ENCODE measurements at regions not wholly inside any gene's neighbourhood (a gene's known extent, or its start where the extent isn't known, plus 50 kb on each side); places are given as distances from the start of the nearest gene placed in this dataset.

DNA sequence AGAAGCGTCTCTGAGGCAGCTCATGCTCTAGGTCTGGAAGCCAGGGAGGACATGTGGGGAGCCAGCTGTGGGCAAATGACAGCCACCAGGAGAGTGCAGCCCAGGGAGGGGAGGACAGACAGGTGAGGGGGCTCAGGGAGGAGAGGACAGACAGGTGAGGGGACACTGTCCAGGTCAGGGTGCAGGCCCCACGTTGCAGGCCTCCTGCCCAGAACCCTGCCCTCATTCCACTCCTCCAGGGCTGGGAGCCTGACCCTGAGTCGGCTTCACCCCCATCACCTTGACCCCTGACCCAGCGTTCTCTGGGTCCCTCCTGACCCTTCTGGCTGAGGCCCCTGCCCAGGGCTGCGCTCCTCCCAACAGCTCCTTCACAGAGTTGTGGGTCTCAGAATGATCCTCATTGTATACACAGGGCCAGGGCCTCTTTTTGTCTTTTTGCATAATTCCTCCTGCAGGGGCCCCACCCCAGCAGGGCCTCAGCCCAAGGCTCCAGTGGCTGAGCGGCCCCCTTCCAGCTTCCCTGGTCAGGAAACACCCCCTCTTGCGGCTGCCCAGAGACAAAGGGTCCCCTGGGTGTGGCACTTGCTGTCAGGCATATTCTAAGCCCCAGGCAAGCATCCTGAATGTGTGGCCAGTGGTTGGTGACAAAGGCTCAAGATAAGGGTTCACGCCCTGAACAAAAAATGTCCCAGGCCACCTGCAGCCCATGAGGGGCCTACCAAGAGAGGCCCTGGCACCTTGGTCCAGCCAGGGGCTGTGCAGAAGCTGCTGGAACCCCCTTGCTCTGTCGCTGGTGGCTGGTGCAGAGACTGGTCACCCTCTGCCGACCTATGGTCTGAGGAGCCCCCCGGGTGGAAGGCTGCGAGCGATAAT is 853.0 kb downstream of the BRD1 start:
- DNase-seq (ENCODE audit: low read depth) = peak; percentile 12
- no peak overlapping the region for H3K4me3 ChIP-seq (ENCODE audit: low read depth, low read length)
- TF ChIP-seq MYC (IDR thresholded peaks at IDR 0.05; ENCODE audit: low read depth, low read length) (no peak), POLR2A (IDR thresholded peaks at IDR 0.05; ENCODE audit: extremely low read depth, insufficient read length) (no peak)
- TF ChIP-seq, protein P1, sequence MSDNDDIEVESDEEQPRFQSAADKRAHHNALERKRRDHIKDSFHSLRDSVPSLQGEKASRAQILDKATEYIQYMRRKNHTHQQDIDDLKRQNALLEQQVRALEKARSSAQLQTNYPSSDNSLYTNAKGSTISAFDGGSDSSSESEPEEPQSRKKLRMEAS (IDR thresholded peaks at IDR 0.05; ENCODE audit: low read depth, low read length) = no peak
- TF ChIP-seq, protein P2, sequence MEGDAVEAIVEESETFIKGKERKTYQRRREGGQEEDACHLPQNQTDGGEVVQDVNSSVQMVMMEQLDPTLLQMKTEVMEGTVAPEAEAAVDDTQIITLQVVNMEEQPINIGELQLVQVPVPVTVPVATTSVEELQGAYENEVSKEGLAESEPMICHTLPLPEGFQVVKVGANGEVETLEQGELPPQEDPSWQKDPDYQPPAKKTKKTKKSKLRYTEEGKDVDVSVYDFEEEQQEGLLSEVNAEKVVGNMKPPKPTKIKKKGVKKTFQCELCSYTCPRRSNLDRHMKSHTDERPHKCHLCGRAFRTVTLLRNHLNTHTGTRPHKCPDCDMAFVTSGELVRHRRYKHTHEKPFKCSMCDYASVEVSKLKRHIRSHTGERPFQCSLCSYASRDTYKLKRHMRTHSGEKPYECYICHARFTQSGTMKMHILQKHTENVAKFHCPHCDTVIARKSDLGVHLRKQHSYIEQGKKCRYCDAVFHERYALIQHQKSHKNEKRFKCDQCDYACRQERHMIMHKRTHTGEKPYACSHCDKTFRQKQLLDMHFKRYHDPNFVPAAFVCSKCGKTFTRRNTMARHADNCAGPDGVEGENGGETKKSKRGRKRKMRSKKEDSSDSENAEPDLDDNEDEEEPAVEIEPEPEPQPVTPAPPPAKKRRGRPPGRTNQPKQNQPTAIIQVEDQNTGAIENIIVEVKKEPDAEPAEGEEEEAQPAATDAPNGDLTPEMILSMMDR (IDR thresholded peaks at IDR 0.05; ENCODE audit: low read depth, low read length) = no peak

GRCh38 chr22:48973694-48974041 is 854.0 kb downstream of the BRD1 start:
- TF ChIP-seq MYC (IDR thresholded peaks at IDR 0.05; ENCODE audit: low read depth, low read length) = no peak
- TF ChIP-seq POLR2A (IDR thresholded peaks at IDR 0.05; ENCODE audit: extremely low read depth, insufficient read length) = no peak
- TF ChIP-seq, protein P2 (IDR thresholded peaks at IDR 0.05; ENCODE audit: low read depth, low read length) = no peak
- DNase-seq (ENCODE audit: low read depth) = no peak
- H3K4me3 ChIP-seq (ENCODE audit: low read depth, low read length) = no peak overlapping the region

- H3K4me3 ChIP-seq (ENCODE audit: low read depth, low read length) = no peak overlapping the region
- TF ChIP-seq, protein P2 (IDR thresholded peaks at IDR 0.05; ENCODE audit: low read depth, low read length) = no peak
- no peak for TF ChIP-seq MYC (IDR thresholded peaks at IDR 0.05; ENCODE audit: low read depth, low read length)
- TF ChIP-seq POLR2A (IDR thresholded peaks at IDR 0.05; ENCODE audit: extremely low read depth, insufficient read length) = no peak
- TF ChIP-seq, protein P1 (IDR thresholded peaks at IDR 0.05; ENCODE audit: low read depth, low read length) = no peak
- DNase-seq (ENCODE audit: low read depth) = no peak
Observed at GRCh38 chr22:48972979-48973693, 854.5 kb downstream of the BRD1 start.

DNA sequence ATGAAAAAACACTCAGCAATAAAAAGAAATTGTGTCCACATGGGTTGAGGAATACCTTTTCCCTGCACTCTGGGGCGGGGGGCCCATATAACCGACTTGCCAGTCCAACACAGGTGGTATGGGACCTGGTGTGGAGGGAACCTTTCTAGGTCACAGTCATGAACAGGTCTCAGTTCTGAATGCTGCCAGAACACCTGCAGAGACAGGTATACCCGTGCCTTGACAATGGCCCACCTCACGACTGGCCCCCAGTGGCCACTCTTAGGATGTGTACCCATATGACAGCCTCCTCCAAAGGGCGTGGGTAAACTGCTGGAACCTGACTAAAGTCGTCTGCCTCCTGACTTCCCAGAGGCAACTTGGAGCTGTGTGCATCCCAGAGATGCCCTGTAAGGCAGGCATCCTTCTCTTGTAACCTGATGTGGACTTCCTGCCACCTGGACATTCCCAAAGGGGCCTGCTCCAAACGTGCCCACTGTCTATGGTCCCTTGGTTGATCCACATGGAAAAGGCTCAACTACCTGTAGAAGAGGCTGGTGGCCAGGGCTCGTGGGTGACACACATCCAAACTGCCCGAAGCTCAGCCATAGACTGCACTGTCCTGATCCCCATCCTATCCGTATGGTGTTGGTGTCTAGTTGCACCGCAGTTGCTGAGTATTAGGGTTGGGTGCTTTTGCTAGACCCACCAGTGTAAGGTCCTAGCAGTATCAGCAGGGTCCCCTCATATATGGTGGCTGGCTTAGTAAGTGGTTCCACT is 859.3 kb downstream of the BRD1 start:
- DNase-seq (ENCODE audit: low read depth) = no peak
- H3K4me3 ChIP-seq (ENCODE audit: low read depth, low read length) = no peak overlapping the region
- TF ChIP-seq, protein P1 (IDR thresholded peaks at IDR 0.05; ENCODE audit: low read depth, low read length) = no peak
- TF ChIP-seq, protein P2 (IDR thresholded peaks at IDR 0.05; ENCODE audit: low read depth, low read length) = peak; percentile 60

- no peak for TF ChIP-seq MYC (IDR thresholded peaks at IDR 0.05; ENCODE audit: low read depth, low read length)
- TF ChIP-seq POLR2A (IDR thresholded peaks at IDR 0.05; ENCODE audit: extremely low read depth, insufficient read length) = no peak
- no peak overlapping the region for H3K4me3 ChIP-seq (ENCODE audit: low read depth, low read length)
- no peak for DNase-seq (ENCODE audit: low read depth)
Observed at GRCh38 chr22:48963405-48963804, 864.3 kb downstream of the BRD1 start.

DNA sequence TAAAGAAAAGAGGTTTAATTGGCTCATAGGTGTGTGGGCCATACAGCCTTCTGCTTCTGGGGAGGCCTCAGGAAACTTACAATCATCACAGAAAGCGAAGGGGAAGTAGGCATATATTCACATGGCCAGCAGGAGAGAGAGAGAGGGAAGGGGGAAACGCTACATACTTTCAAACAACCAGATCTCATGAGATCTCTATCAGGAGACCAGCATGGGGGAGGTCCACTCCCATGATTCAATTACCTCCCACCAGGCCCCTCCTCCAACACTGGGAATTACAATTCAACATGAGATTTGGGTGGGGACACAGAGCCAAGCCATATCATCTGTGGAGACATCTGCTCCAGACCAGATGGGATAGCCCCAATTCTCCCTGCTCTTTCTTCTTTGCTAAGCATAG is 866.0 kb downstream of the BRD1 start:
- DNase-seq (ENCODE audit: low read depth) = no peak
- no peak overlapping the region for H3K4me3 ChIP-seq (ENCODE audit: low read depth, low read length)
- TF ChIP-seq, protein P1 (IDR thresholded peaks at IDR 0.05; ENCODE audit: low read depth, low read length) = no peak
- TF ChIP-seq, protein P2 (IDR thresholded peaks at IDR 0.05; ENCODE audit: low read depth, low read length) = no peak
- TF ChIP-seq POLR2A (IDR thresholded peaks at IDR 0.05; ENCODE audit: extremely low read depth, insufficient read length) = no peak
- TF ChIP-seq MYC (IDR thresholded peaks at IDR 0.05; ENCODE audit: low read depth, low read length) = no peak

Data from NB4 (cell line).